Frontal cortex (tissue), 3 donors: ENCODE measurements at regions not wholly inside any gene's neighbourhood (a gene's known extent, or its start where the extent isn't known, plus 50 kb on each side); places are given as distances from the start of the nearest gene placed in this dataset.

Source experiments
- DNase-seq, 2 donors: peaks; one replicate each; pipeline ENCODE4 v3.0.0; 2012; ENCODE audit warnings: low spot score in 2 of 2
- FAIRE-seq: peaks from 2 replicates; lab custom pipeline; 2012; peaks lifted over from hg19 to GRCh38; lab: Jason Lieb, UNC
- donor health status: control.
- donor health status: control.
- donor health status: control.

DNA sequence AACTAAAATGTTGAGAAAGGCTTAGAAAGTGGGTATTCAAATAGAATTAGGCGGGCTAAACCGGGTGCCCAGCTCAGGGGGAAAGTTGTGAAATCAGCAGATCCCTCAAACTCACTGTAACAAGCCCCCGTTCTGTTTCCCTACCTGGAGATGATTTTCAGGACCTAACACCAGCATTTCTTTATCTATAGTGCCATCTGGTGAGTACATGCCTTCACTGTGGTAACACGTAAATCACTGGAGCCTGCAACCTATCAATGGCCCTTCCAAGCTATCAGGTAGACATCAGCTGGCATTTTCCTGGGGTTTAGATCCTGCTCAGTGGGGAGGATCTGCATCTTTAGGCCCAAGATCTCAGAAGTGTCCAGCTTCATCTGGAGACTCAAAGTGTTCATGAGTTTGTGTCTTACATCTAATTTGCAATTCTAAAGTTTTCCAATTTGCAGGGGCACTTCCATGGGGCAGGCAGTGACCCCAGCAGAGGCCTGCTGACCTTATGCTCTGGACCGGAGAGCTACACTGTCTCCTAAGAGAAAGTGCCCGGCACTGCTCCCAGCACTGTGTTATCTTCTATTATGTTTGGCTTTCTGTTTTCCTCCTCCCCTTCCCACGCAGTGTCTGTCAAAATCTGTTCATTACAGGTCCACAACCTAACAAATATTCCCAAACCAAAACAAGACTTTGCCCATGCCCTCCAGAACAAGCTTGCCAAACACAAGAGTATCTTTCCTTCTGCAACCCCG is 132.5 kb downstream of the LSM5 start:
- DNase-seq (peak in 1 of 2 donors; percentile 33), FAIRE-seq (no peak)

DNA sequence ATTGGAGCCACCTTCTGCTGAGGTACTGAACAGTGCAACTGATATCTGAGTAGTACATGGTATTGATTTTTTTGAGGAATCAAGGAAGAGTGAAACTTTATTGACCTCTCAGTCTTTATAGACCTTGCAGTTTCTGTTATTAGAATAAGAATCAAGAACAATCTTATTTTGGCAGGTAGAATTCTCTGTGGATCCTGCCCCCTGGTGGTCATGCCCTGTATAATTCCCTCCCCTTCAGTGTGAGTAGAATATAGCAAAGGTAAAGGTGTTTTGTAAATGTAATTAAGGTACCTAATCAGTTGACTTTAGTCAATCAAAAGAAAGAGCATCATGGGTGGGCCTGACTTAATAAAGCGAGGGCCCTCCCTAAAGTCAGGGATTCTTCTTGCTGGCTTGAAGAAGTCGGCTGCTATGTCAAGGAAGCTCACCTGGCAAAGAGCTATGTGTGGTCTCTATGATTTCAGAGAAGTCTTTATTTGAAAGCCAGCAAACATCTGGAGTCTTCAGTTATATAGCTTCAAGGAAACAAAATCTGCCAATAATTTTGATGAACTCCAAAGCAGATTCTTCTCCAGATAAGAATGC is 142.8 kb downstream of the LSM5 start:
- DNase-seq (no peak), FAIRE-seq (no peak)

- DNase-seq, result no peak
- no peak for FAIRE-seq
These were observed 143.9 kb downstream of the LSM5 start for GRCh38 chr7:32346253-32346652.

GRCh38 chr7:32336726-32337125 is 153.5 kb downstream of the LSM5 start:
- FAIRE-seq (no peak), DNase-seq (no peak)

DNA sequence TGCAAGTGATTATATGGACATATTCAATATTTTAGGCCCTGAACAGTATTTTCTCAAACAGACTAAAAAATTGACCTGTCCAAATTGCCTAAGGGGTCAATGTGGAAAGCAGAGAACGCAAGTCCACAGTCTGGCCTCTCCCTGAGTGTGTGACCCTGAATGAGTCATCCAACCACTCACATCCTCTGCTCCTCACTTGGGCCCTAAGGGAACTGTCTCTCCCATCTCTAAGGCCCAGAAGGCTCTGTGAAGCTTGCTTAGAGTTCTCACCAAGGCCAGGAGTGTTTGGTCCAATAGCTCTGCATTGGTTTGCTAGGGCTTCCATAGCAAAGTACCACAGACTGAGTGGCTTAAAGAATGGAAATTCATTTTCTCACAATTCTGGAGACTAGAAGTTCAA is 155.1 kb downstream of the LSM5 start:
- DNase-seq, result no peak
- no peak for FAIRE-seq

DNA sequence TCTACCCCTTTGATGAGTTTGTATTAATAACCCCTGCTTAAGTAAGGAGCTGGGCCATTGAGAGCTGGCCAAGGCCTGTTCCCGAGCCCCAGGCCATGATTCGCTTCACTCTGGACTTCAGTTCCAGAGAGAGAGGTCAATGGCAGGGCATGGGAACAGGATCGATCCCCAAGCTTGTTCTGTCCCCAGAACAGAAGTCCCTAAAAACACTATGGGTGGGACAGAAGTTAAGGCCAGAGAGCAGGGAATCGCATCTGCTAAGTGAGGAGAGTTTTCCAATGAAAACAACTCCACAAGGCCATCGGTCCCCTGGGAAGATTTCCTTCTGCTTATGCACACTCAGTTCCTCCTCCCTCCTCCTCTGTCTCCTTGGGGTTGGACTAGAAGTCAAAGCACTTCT is 159.6 kb downstream of the LSM5 start:
- FAIRE-seq (no peak), DNase-seq (no peak)

GRCh38 chr7:32326078-32326477 is 164.1 kb downstream of the LSM5 start:
- no peak for FAIRE-seq
- no peak for DNase-seq

DNA sequence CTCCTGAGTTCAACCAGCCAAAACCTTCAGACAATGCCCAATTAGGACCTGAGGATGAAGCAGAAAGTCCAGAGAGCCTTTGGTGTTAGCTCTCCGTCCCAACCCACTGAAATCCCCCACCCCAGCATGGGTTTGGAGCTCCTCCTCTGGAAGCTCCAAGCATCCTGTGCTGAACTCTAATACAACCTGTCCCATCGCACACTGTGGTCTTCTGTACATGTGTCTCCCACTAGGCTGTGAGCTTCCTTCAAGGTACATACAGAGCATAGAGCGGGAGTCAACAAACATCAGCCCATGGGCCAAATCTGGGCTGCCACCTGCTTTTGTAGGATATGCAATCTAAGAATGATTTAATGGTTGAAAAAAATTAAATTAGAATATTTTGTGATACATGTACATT is 166.5 kb downstream of the LSM5 start:
- DNase-seq (no peak), FAIRE-seq (no peak)

- DNase-seq, result no peak
- FAIRE-seq, result no peak
These were observed 171.2 kb downstream of the LSM5 start for GRCh38 chr7:32319012-32319382.

- no peak for FAIRE-seq
- no peak for DNase-seq
These were observed 171.7 kb downstream of the LSM5 start for GRCh38 chr7:32318300-32319011.

GRCh38 chr7:32316839-32317238 is 173.3 kb downstream of the LSM5 start:
- FAIRE-seq (no peak), DNase-seq (no peak)

- no peak for FAIRE-seq
- no peak for DNase-seq
These were observed 175.4 kb downstream of the LSM5 start for GRCh38 chr7:32314761-32315160.

DNA sequence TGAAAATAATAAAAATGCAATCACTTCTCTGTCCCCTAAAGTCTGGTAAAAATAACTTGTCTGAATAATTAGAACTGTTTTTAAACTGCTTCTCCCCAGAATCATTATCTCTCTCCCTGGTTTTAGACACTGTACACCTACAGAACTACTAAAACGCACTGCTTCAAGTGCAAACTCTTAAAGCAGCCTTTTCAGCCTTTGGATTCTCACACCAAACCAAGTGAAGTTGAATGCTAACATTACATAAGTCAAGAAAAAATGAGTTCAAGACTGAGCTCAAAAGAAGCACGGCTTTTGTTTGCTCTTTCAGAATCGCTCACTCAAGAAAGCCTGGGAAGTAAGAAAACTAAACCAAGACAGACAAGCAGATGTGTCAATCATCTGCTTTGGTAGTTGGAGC is 188.8 kb downstream of the LSM5 start:
- FAIRE-seq, result no peak
- DNase-seq, result no peak

DNA sequence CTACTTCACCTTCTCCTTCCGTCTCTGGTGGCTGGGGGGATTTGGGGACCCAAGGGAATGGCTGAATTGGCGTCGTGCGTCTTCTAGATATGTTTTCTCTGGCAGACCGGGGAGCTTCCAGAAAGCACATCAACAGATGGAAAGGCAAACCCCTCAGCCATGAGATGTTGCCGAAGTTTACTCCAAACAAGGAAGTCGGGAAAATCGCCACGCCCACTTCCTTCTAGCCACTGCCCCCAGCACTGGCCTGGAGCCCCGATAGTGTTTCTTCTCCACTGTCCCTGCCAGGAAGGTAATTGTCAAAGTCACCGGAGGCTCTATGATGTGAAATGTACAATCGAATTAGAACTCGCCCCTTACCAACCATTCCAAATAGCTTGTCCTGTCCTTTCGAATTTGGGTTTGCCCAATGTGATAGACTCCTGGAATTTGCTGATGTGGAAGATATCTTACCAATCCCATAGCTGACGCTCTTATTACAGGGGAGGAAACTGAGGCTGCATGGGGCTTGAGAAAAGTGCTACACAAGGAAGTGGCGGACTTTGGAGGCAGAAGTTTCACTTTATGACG is 191.0 kb downstream of the LSM5 start:
- FAIRE-seq (no peak), DNase-seq (no peak)

DNA sequence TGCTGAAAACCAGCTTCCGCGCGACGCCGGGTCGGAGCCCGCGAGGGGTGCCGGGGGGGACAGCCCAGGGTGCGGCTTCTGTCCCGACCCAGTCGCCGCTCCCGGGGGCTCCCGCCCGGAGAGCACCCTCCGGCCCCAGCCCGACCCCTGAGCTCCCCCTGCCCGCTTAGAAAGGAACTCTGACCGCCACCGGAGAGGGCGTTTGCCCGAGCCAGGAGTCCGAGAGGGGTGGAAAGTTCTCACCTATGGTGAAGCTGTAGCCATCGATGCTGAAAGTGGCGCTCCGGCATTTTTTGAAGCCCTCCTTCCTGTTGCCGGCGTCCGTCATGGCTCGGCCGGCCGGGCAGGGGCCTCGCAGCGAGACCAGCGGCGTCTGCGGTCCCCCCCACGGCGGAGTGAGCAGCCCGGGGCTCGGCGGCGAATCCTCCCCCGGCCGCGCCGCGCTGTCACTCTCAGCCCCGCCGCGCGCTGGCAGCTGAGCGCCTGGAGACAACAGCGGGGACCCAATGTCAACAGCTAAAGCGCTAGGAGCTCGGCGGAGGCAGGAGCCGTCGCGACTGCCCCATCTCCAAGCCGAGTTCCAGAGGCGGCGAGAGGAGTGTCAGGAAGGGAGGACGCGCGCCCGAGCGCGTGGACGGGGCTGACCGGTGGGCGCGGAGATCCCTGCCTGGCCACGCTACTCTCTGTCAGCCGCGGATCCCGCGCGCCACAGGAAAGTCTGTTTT is 191.6 kb downstream of the LSM5 start:
- DNase-seq (peak; percentile 26 to 34), FAIRE-seq (no peak)

DNA sequence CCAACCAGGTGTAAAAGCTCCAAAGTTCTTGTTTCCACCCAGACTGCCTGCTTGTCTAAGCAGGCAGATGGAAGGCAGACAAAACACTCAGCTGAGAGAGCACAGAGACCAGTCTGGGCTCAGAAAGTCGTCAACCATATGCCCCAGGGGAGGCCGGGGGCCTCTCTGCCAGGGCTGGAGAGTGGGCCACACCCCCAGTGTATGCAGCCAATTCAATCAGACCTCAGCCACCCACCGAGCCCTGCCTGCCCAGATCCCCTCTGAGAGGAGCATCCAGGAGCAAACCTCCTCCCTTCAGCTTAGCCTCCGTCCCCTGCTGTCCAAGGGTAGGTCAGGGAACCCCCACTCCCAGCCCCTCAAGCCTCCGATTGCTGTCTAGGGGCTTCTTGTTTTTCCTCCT is 196.3 kb downstream of the LSM5 start:
- DNase-seq (no peak), FAIRE-seq (no peak)

DNA sequence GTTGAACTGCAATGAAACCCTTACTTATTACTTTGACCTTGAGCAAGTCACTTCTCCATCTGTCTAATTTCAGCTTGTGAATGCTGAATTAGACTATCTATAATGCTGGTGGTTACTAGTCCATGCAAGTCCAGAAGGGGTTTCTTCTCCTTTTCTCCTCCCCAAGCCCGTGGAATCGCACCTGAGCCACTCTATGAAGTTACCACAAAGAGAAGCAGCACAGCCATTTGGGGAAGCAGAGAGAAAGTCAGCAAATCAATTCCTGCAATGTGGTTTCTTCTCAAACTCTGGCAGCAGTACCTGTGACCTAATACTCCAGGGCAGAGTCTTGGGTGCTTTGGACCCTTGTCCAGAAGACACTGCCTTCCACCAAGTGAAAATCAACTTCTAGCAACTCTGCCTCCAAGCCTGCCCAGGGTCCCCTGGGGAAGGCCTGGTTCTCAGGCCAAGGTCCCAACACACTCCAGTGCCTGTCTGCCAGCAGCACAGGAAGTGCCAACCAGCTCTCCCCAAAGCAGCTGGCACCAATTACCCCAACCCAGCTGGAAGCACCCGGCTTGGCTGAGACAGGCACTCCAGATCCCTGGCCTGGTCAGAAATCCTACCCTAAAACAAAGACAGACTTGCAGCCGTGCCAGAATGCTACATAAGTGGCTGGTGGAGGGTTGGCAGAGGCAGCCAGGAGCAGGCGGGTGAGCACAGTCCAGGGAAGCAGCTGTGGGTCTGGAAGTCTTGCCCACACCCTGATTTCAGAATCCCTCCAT is 200.3 kb downstream of the LSM5 start:
- DNase-seq (peak; percentile 22 to 44), FAIRE-seq (no peak)

GRCh38 chr7:32285698-32286097 is 204.5 kb downstream of the LSM5 start:
- FAIRE-seq (no peak), DNase-seq (no peak)

DNA sequence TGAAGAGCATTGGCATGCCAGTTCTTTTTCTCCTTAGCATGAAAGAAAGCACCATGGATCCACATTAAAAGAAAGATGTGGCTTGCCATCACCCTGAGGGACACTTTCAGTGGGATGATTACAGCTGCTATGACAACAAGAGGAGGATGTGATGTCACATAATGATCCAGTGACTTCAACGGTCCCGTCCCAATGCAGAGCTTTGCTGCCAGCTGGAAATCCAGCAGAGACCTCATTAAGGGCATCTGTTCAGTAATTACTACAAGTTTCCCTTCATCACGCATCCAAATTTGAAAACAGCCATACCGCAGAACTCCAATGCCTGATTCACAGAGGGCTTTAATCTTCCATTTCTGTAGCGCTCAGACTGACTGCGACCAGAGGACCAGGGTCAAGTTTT is 206.6 kb downstream of the LSM5 start:
- FAIRE-seq, result no peak
- no peak for DNase-seq

GRCh38 chr7:32279500-32279899 is 209.3 kb upstream of the PDE1C start:
- FAIRE-seq, result peak; percentile 51
- DNase-seq, result no peak
